Peyer's patch (tissue), 4 donors: ENCODE measurements at regions not wholly inside any gene's neighbourhood (a gene's known extent, or its start where the extent isn't known, plus 50 kb on each side); places are given as distances from the start of the nearest gene placed in this dataset.
A peak's percentile ranks its signal among the peaks of the same experiment; 100 is the strongest.

Source experiments
- DNase-seq, 3 donors: peaks; one replicate each; pipeline ENCODE4 v3.0.0-alpha.2; 2017 to 2019
- H3K27ac ChIP-seq, 4 donors: fragments of 200-600 bp; sonication (generic); one replicate each; pipeline ENCODE4 v1.5.1; 2016 to 2019
- H3K27me3 ChIP-seq, 2 donors: fragments of 200-600 bp; sonication (generic); one replicate each; pipeline ENCODE4 v1.5.1; 2019
- H3K36me3 ChIP-seq, 3 donors: fragments of 200-600 bp; sonication (generic); one replicate each; pipeline ENCODE4 v1.5.1; 2016 to 2019
- H3K4me1 ChIP-seq, 4 donors: fragments of 200-600 bp; sonication (generic); one replicate each; pipeline ENCODE4 v1.5.1; 2016 to 2019
- H3K4me3 ChIP-seq, 4 donors: fragments of 200-600 bp; sonication (generic); 1 replicate in 3 of 4; 2 replicates in 1 of 4; pipeline ENCODE4 v1.5.1; 2016 to 2019; ENCODE audit warnings: mild to moderate bottlenecking in 1 of 4
- H3K9me3 ChIP-seq, 4 donors: fragments of 200-600 bp; sonication (generic); one replicate each; pipeline ENCODE4 v1.5.1; 2016 to 2019; ENCODE audit warnings: mild to moderate bottlenecking in 1 of 4
- CTCF ChIP-seq, 6 experiments: fragments of 450-650 bp in 4 of 6; fragments of 200-600 bp in 2 of 6; sonication (generic) in 1 of 6; IDR thresholded peaks; one replicate each; pipeline ENCODE4 v1.5.1; 2017 to 2019; ENCODE audit warnings: antibody characterized with exemption in 6 of 6, mild to moderate bottlenecking in 3 of 6, moderate library complexity in 1 of 6
- POLR2A ChIP-seq, 2 donors: fragments of 450-650 bp; IDR thresholded peaks; one replicate each; pipeline ENCODE4 v1.5.1; 2017; ENCODE audit warnings: antibody characterized with exemption in 2 of 2, mild to moderate bottlenecking in 2 of 2, moderate library complexity in 2 of 2

- H3K4me1 ChIP-seq = no peaks in the 10 kb centered on the region
- no peaks in the 10 kb centered on the region for H3K9me3 ChIP-seq
- no peak overlapping the region for H3K27ac ChIP-seq
These were observed 410.9 kb upstream of the JARID2 start for GRCh38 chr6:14834851-14835530.

GRCh38 chr6:14837435-14837834 is 408.4 kb upstream of the JARID2 start:
- TF ChIP-seq POLR2A (IDR thresholded peaks at IDR 0.05) (no peak), CTCF (IDR thresholded peaks at IDR 0.05) (no peak)
- Histone ChIP-seq H3K4me1 (no peaks in the 10 kb centered on the region), H3K9me3 (no peaks in the 10 kb centered on the region), H3K27ac (no peak overlapping the region), H3K27me3 (no peaks in the 10 kb centered on the region), H3K36me3 (no peaks in the 10 kb centered on the region), H3K4me3 (no peak overlapping the region)
- DNase-seq = no peak

More at GRCh38 chr6:14834851-14835530, 410.9 kb upstream of the JARID2 start:
- Histone ChIP-seq H3K36me3 (no peaks in the 10 kb centered on the region), H3K27me3 (no peaks in the 10 kb centered on the region), H3K4me3 (no peak overlapping the region)
- TF ChIP-seq CTCF (IDR thresholded peaks at IDR 0.05) = no peak
- no peak for TF ChIP-seq POLR2A (IDR thresholded peaks at IDR 0.05)
- no peak for DNase-seq

GRCh38 chr6:14838133-14838583 is 407.7 kb upstream of the JARID2 start:
- TF ChIP-seq CTCF (IDR thresholded peaks at IDR 0.05) (no peak), POLR2A (IDR thresholded peaks at IDR 0.05) (no peak)
- Histone ChIP-seq H3K27ac (no peak overlapping the region), H3K27me3 (no peaks in the 10 kb centered on the region), H3K4me3 (no peak overlapping the region), H3K36me3 (no peaks in the 10 kb centered on the region), H3K4me1 (no peaks in the 10 kb centered on the region), H3K9me3 (no peaks in the 10 kb centered on the region)
- DNase-seq = no peak

GRCh38 chr6:14841901-14842421 is 403.9 kb upstream of the JARID2 start:
- no peaks in the 10 kb centered on the region for H3K4me1 ChIP-seq
- no peak overlapping the region for H3K4me3 ChIP-seq
- H3K27me3 ChIP-seq = no peaks in the 10 kb centered on the region
- peak overlapping the region in 1 of 4 donors; percentile 26 for H3K27ac ChIP-seq
- no peak for TF ChIP-seq POLR2A (IDR thresholded peaks at IDR 0.05)
- TF ChIP-seq CTCF (IDR thresholded peaks at IDR 0.05) = no peak
- DNase-seq = peak in 1 of 3 donors; percentile 56
- no peaks in the 10 kb centered on the region for H3K9me3 ChIP-seq
- no peaks in the 10 kb centered on the region for H3K36me3 ChIP-seq

- H3K27me3 ChIP-seq = no peaks in the 10 kb centered on the region
- no peak for DNase-seq
- no peaks in the 10 kb centered on the region for H3K4me1 ChIP-seq
- H3K36me3 ChIP-seq = no peaks in the 10 kb centered on the region
- TF ChIP-seq CTCF (IDR thresholded peaks at IDR 0.05) (no peak), POLR2A (IDR thresholded peaks at IDR 0.05) (no peak)
- no peak overlapping the region for H3K4me3 ChIP-seq
- no peaks in the 10 kb centered on the region for H3K9me3 ChIP-seq
- H3K27ac ChIP-seq = no peak overlapping the region
These were observed 401.5 kb upstream of the JARID2 start for GRCh38 chr6:14844411-14844810.
